ENCODE measurements at regions not wholly inside any gene's neighbourhood (a gene's known extent, or its start where the extent isn't known, plus 50 kb on each side); places are given as distances from the start of the nearest gene placed in this dataset.

DNA sequence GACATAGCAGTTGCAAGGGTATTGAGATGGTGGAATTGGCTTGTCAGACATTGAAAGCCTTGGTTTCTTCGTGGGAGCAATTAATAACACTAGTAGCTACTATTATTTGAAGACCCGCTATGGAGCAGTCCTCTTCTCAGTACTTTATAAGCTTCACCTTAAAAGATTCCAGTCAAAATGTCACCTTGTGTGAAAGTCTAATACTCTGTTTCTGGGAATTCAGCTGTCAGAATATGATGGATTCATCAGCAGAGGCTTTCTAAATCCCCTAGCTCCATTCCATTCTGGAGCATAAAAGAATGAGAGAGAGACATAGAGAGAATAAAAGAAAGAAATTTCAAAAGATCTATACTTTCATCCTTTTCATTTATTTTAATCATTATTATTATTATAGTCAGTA lies 375.9 kb upstream of the ADGRL2 start:
- no peak for TF ChIP-seq POLR2A (IDR thresholded peaks at IDR 0.05)
- 61% methylated on average over 2 of the region's 2 CpGs for WGBS (ENCODE audit: insufficient coverage, low coverage, low lambda C conversion rate, missing lambda C conversion rate)
- intact Hi-C loops (cut with DNase I): no loop called here
- no peaks in the 10 kb centered on the region for H3K27me3 ChIP-seq
- H3K27ac ChIP-seq: no peak overlapping the region
- ATAC-seq (no peak), DNase-seq (no peak)
- H3K9me3 ChIP-seq: peaks cover 0 to 3% (median 0%) of the 10 kb centered on the region in 4 donors
- H3K4me3 ChIP-seq: no peak overlapping the region
- no peaks in the 10 kb centered on the region for H3K4me1 ChIP-seq
- no peaks in the 10 kb centered on the region for H3K36me3 ChIP-seq

DNA sequence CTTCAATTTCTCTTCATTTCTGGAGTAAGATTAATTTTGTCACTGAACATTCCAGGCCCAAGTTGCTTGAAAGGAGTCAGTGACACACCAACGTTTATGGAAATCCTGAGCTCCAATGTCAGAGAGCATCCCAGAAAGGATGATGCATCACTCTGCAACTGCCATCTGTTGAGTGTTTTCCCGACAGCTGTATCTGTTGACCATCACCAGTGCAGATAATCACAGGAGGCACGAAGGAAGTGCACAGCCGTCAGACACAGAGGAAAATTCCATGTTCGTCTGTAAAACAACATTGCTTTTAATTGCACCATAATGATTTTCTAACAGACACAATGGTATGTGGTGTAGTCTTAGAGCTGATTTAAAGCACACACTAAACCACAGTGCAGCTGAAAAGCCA lies 376.7 kb upstream of the ADGRL2 start:
- Histone ChIP-seq H3K4me3 (no peak overlapping the region), H3K4me1 (no peaks in the 10 kb centered on the region), H3K27ac (no peak overlapping the region), H3K27me3 (no peaks in the 10 kb centered on the region), H3K9me3 (peaks cover 0 to 3% (median 0%) of the 10 kb centered on the region in 4 donors), H3K36me3 (no peaks in the 10 kb centered on the region)
- ATAC-seq (peak in 2 of 4 donors; percentile 38), DNase-seq (no peak)
- WGBS (ENCODE audit: insufficient coverage, low coverage, low lambda C conversion rate, missing lambda C conversion rate): 30% methylated on average over 5 of the region's 5 CpGs
- TF ChIP-seq, protein P1, sequence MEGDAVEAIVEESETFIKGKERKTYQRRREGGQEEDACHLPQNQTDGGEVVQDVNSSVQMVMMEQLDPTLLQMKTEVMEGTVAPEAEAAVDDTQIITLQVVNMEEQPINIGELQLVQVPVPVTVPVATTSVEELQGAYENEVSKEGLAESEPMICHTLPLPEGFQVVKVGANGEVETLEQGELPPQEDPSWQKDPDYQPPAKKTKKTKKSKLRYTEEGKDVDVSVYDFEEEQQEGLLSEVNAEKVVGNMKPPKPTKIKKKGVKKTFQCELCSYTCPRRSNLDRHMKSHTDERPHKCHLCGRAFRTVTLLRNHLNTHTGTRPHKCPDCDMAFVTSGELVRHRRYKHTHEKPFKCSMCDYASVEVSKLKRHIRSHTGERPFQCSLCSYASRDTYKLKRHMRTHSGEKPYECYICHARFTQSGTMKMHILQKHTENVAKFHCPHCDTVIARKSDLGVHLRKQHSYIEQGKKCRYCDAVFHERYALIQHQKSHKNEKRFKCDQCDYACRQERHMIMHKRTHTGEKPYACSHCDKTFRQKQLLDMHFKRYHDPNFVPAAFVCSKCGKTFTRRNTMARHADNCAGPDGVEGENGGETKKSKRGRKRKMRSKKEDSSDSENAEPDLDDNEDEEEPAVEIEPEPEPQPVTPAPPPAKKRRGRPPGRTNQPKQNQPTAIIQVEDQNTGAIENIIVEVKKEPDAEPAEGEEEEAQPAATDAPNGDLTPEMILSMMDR (IDR thresholded peaks at IDR 0.05): no peak
- TF ChIP-seq POLR2A (IDR thresholded peaks at IDR 0.05): no peak
- intact Hi-C loops (cut with DNase I): no loop called here

DNA sequence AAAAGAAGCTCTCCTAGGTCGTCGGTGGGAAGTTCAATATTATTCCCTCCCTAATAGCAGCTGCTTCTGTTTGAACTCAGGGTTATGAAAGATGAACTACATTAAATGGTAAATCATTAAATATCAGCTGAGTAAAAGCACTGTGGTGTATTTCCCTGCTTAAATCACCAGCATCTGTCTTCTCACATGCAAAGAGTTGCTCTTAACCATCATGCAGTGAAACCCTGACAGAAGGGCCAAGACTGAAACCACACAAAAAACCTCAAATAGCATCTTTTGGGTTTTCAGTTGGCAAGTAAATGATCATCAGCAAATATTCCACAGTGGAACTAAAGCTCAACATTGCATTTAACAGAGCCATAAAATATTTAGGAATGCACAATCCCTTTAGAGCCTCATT lies 380.0 kb upstream of the ADGRL2 start:
- H3K4me1 ChIP-seq: no peaks in the 10 kb centered on the region
- no peak overlapping the region for H3K4me3 ChIP-seq
- no peak overlapping the region for H3K27ac ChIP-seq
- ATAC-seq (no peak), DNase-seq (no peak)
- H3K27me3 ChIP-seq: no peaks in the 10 kb centered on the region
- intact Hi-C loops (cut with DNase I): no loop called here
- no peak for TF ChIP-seq POLR2A (IDR thresholded peaks at IDR 0.05)
- TF ChIP-seq, protein P1 (IDR thresholded peaks at IDR 0.05): no peak
- H3K36me3 ChIP-seq: no peaks in the 10 kb centered on the region
- H3K9me3 ChIP-seq: peaks cover 0 to 3% (median 0%) of the 10 kb centered on the region in 4 donors
- 49% methylated on average over 2 of the region's 2 CpGs for WGBS (ENCODE audit: insufficient coverage, low coverage, low lambda C conversion rate, missing lambda C conversion rate)

DNA sequence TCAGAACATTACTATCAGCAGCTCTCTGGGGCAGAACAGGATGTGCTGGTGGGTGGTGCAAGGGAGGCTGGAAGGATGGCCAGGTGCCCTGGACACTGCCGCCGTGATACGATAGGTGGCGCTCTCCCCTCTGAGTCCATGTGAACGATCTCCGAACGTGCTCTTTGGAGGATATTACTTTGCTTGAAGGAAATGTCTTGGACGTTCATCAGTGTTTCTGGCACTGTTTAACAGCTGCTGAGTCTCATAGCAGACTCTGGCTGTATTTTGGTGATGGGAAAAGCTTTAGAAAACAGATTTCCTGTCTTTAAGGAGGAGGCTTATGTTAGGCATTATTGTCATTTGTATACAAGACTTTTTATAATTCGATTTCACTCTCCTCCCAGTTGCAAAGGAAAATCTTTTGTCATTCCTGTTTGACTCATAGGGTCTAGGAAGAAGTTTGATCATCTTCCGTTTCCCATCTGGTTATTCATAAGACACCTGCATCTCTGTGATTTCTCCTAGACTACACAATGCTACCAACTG lies 386.2 kb upstream of the ADGRL2 start:
- peak; percentile 86 to 98 (median 96) for ATAC-seq
- no peaks in the 10 kb centered on the region for H3K9me3 ChIP-seq
- DNase-seq: peak; percentile 60 to 66 (median 65)
- 14% methylated on average over 10 of the region's 10 CpGs for WGBS (ENCODE audit: insufficient coverage, low coverage, low lambda C conversion rate, missing lambda C conversion rate)
- no peaks in the 10 kb centered on the region for H3K4me1 ChIP-seq
- H3K27ac ChIP-seq: no peak overlapping the region
- H3K27me3 ChIP-seq: no peaks in the 10 kb centered on the region
- no peaks in the 10 kb centered on the region for H3K36me3 ChIP-seq
- intact Hi-C loops (cut with DNase I): no loop called here
- no peak overlapping the region for H3K4me3 ChIP-seq
- TF ChIP-seq, protein P1 (IDR thresholded peaks at IDR 0.05): peak; percentile 47 to 70 (median 62)
- TF ChIP-seq POLR2A (IDR thresholded peaks at IDR 0.05): no peak

DNA sequence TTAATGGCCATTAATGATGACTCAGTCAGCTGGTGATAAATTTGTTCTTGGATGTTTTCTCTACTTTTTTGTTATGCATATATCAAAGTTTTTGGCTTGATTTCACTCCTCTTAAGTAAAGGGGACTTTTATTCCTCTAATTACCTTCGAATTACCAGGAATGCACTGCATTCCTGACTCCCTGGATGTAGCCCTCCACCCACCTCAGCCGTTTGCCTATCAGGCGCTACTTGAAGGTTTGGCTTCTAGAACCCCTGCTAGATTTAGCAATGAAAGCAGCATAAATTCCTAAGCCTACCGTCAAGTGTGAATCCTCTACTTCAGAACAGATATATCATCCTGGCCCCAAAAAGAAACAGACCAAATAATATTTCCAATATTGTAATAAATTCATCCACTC lies 387.8 kb upstream of the ADGRL2 start:
- no peak overlapping the region for H3K27ac ChIP-seq
- intact Hi-C loops (cut with DNase I): no loop called here
- no peaks in the 10 kb centered on the region for H3K27me3 ChIP-seq
- no peak for TF ChIP-seq POLR2A (IDR thresholded peaks at IDR 0.05)
- TF ChIP-seq, protein P1 (IDR thresholded peaks at IDR 0.05): no peak
- DNase-seq (no peak), ATAC-seq (no peak)
- H3K36me3 ChIP-seq: no peaks in the 10 kb centered on the region
- WGBS (ENCODE audit: insufficient coverage, low coverage, low lambda C conversion rate, missing lambda C conversion rate): 44% methylated on average over 4 of the region's 4 CpGs
- no peaks in the 10 kb centered on the region for H3K4me1 ChIP-seq
- no peaks in the 10 kb centered on the region for H3K9me3 ChIP-seq
- H3K4me3 ChIP-seq: no peak overlapping the region

All from right lobe of liver (tissue), 6 donors.